ENCODE measurements at regions not wholly inside any gene's neighbourhood (a gene's known extent, or its start where the extent isn't known, plus 50 kb on each side); places are given as distances from the start of the nearest gene placed in this dataset.

DNA sequence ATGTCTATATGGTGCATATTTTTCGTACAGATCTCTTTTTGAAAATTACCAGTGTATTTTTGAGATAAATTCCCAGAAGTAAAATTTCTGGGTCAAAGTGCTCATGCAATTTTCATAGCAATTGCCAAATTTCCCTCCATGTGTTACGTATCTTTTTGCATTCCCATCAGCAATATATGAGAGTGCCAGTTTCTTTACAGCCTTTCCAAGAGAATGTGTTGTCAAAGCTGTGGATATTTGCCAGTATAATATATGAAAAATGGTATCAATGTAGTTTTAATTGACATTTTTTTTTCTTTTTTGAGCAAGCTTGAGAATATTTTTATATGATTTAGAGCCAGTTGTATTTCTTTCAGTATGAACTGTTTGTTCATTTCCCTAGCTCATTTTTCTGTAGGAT lies 399.0 kb upstream of the KLF12 start:
- Histone ChIP-seq H3K36me3 (replicated peaks in 1 of 2; ENCODE audit: control insufficient read depth in 1 of 2, insufficient read depth in 2 of 2, low read length in 1 of 2) (no peaks in the 10 kb centered on the region), H3F3A (replicated peaks; ENCODE audit: insufficient read depth) (no peaks in the 10 kb centered on the region), H3K4me3 (ENCODE audit: low read depth in 2 of 2, low read length in 1 of 2) (no peak overlapping the region), H3K9ac (no peak overlapping the region), H3K9me2 (no peaks in the 10 kb centered on the region), H3K79me2 (ENCODE audit: insufficient read depth) (no peaks in the 10 kb centered on the region), H3K4me1 (ENCODE audit: control insufficient read depth in 1 of 2, insufficient read depth in 2 of 2, low read depth in 1 of 2, low read length in 1 of 2) (no peaks in the 10 kb centered on the region), H3K4me2 (no peak overlapping the region), H3K9me3 (no peaks in the 10 kb centered on the region), H2AFZ (ENCODE audit: low read depth) (no peak overlapping the region), H3K27me3 (ENCODE audit: insufficient read depth) (no peaks in the 10 kb centered on the region), H4K20me1 (ENCODE audit: insufficient read depth) (no peaks in the 10 kb centered on the region), H3K27ac (ENCODE audit: low read depth in 2 of 2, low read length in 1 of 2) (no peak overlapping the region)
- 52% methylated on average over 2 of the region's 2 CpGs for WGBS (ENCODE audit: low lambda C conversion rate)
- ChIA-PET CTCF (no interaction called here), POLR2A (no interaction called here)
- TF ChIP-seq TAF1 (IDR thresholded peaks at IDR 0.05; ENCODE audit: borderline replicate concordance, low read depth, low read length) (no peak), RFX5 (IDR thresholded peaks at IDR 0.05; ENCODE audit: low read length) (no peak), GABPA (IDR thresholded peaks at IDR 0.05; ENCODE audit: low read depth) (no peak), FOXM1 (IDR thresholded peaks at IDR 0.05; ENCODE audit: low read depth) (no peak), JUND (IDR thresholded peaks at IDR 0.05) (no peak), TCF12 (IDR thresholded peaks at IDR 0.05) (no peak), ELF1 (IDR thresholded peaks at IDR 0.05) (no peak), RXRA (IDR thresholded peaks at IDR 0.05; ENCODE audit: borderline replicate concordance, low read depth) (no peak), TEAD4 (IDR thresholded peaks at IDR 0.05; ENCODE audit: borderline replicate concordance, insufficient read depth) (no peak), YY1 (IDR thresholded peaks at IDR 0.05; ENCODE audit: low read depth) (no peak)
- TF ChIP-seq, protein P1, sequence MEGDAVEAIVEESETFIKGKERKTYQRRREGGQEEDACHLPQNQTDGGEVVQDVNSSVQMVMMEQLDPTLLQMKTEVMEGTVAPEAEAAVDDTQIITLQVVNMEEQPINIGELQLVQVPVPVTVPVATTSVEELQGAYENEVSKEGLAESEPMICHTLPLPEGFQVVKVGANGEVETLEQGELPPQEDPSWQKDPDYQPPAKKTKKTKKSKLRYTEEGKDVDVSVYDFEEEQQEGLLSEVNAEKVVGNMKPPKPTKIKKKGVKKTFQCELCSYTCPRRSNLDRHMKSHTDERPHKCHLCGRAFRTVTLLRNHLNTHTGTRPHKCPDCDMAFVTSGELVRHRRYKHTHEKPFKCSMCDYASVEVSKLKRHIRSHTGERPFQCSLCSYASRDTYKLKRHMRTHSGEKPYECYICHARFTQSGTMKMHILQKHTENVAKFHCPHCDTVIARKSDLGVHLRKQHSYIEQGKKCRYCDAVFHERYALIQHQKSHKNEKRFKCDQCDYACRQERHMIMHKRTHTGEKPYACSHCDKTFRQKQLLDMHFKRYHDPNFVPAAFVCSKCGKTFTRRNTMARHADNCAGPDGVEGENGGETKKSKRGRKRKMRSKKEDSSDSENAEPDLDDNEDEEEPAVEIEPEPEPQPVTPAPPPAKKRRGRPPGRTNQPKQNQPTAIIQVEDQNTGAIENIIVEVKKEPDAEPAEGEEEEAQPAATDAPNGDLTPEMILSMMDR (IDR thresholded peaks at IDR 0.05), result no peak
- TF ChIP-seq, protein P2, sequence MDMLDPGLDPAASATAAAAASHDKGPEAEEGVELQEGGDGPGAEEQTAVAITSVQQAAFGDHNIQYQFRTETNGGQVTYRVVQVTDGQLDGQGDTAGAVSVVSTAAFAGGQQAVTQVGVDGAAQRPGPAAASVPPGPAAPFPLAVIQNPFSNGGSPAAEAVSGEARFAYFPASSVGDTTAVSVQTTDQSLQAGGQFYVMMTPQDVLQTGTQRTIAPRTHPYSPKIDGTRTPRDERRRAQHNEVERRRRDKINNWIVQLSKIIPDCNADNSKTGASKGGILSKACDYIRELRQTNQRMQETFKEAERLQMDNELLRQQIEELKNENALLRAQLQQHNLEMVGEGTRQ (IDR thresholded peaks at IDR 0.05; ENCODE audit: borderline replicate concordance, low read depth, low read length), result no peak
- TF ChIP-seq, protein P3, sequence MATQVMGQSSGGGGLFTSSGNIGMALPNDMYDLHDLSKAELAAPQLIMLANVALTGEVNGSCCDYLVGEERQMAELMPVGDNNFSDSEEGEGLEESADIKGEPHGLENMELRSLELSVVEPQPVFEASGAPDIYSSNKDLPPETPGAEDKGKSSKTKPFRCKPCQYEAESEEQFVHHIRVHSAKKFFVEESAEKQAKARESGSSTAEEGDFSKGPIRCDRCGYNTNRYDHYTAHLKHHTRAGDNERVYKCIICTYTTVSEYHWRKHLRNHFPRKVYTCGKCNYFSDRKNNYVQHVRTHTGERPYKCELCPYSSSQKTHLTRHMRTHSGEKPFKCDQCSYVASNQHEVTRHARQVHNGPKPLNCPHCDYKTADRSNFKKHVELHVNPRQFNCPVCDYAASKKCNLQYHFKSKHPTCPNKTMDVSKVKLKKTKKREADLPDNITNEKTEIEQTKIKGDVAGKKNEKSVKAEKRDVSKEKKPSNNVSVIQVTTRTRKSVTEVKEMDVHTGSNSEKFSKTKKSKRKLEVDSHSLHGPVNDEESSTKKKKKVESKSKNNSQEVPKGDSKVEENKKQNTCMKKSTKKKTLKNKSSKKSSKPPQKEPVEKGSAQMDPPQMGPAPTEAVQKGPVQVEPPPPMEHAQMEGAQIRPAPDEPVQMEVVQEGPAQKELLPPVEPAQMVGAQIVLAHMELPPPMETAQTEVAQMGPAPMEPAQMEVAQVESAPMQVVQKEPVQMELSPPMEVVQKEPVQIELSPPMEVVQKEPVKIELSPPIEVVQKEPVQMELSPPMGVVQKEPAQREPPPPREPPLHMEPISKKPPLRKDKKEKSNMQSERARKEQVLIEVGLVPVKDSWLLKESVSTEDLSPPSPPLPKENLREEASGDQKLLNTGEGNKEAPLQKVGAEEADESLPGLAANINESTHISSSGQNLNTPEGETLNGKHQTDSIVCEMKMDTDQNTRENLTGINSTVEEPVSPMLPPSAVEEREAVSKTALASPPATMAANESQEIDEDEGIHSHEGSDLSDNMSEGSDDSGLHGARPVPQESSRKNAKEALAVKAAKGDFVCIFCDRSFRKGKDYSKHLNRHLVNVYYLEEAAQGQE (IDR thresholded peaks at IDR 0.05; ENCODE audit: low read depth, low read length), result no peak
- TF ChIP-seq, protein P4, sequence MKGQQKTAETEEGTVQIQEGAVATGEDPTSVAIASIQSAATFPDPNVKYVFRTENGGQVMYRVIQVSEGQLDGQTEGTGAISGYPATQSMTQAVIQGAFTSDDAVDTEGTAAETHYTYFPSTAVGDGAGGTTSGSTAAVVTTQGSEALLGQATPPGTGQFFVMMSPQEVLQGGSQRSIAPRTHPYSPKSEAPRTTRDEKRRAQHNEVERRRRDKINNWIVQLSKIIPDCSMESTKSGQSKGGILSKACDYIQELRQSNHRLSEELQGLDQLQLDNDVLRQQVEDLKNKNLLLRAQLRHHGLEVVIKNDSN (IDR thresholded peaks at IDR 0.05; ENCODE audit: borderline replicate concordance, low read depth), result no peak
- no peak for DNase-seq
